ENCODE measurements at regions not wholly inside any gene's neighbourhood (a gene's known extent, or its start where the extent isn't known, plus 50 kb on each side); places are given as distances from the start of the nearest gene placed in this dataset.

- POLR2A ChIA-PET, result no interaction called here
- Histone ChIP-seq H2AFZ (ENCODE audit: low read depth) (no peak overlapping the region), H3K27me3 (ENCODE audit: insufficient read depth) (no peaks in the 10 kb centered on the region), H3K9me3 (peaks cover 19% of the 10 kb centered on the region; the same call in 1 of the 2 replicates), H3K27ac (ENCODE audit: low read depth in 2 of 2, low read length in 1 of 2) (no peak overlapping the region), H3K36me3 (replicated peaks in 1 of 2; ENCODE audit: control insufficient read depth in 1 of 2, insufficient read depth in 2 of 2, low read length in 1 of 2) (peaks cover 0 to 12% of the 10 kb centered on the region in 2 experiments), H3K79me2 (ENCODE audit: insufficient read depth) (peaks cover 6% of the 10 kb centered on the region; the same call in 1 of the 2 replicates), H3K4me3 (ENCODE audit: low read depth in 2 of 2, low read length in 1 of 2) (no peak overlapping the region), H3K4me1 (ENCODE audit: control insufficient read depth in 1 of 2, insufficient read depth in 2 of 2, low read depth in 1 of 2, low read length in 1 of 2) (no peaks in the 10 kb centered on the region; a peak in 1 of 4 replicates), H3F3A (replicated peaks; ENCODE audit: insufficient read depth) (peaks cover 5% of the 10 kb centered on the region), H3K9ac (no peak overlapping the region), H4K20me1 (ENCODE audit: insufficient read depth) (no peaks in the 10 kb centered on the region), H3K9me2 (no peaks in the 10 kb centered on the region), H3K4me2 (no peak overlapping the region)
- CTCF ChIA-PET, result no interaction called here
- TF ChIP-seq JUND (IDR thresholded peaks at IDR 0.05), result no peak
- no peak for TF ChIP-seq FOXJ3 (CRISPR knock-in tag; IDR thresholded peaks at IDR 0.05)
- no peak for TF ChIP-seq TCF12 (IDR thresholded peaks at IDR 0.05)
- TF ChIP-seq POLR2AphosphoS5 (IDR thresholded peaks at IDR 0.05; ENCODE audit: low read depth, low read length), result no peak
- no peak for TF ChIP-seq ELF1 (IDR thresholded peaks at IDR 0.05)
- TF ChIP-seq RAD21 (IDR thresholded peaks at IDR 0.05; ENCODE audit: low read length), result no peak
- TF ChIP-seq SIN3A (IDR thresholded peaks at IDR 0.05; ENCODE audit: borderline replicate concordance, low read depth, low read length), result no peak
- no peak for TF ChIP-seq CTCF (IDR thresholded peaks at IDR 0.05)
- TF ChIP-seq FOSL2 (IDR thresholded peaks at IDR 0.05; ENCODE audit: borderline replicate concordance, low read depth), result no peak
- no peak for TF ChIP-seq FOXM1 (IDR thresholded peaks at IDR 0.05; ENCODE audit: low read depth)
- TF ChIP-seq NRF1 (IDR thresholded peaks at IDR 0.05; ENCODE audit: low read depth, low read length), result no peak
- TF ChIP-seq YY1 (IDR thresholded peaks at IDR 0.05; ENCODE audit: low read depth), result no peak
- TF ChIP-seq USF2 (IDR thresholded peaks at IDR 0.05; ENCODE audit: borderline replicate concordance, low read depth, low read length), result no peak
- TF ChIP-seq GATA2 (CRISPR knock-in tag; IDR thresholded peaks at IDR 0.05), result no peak
- DNase-seq, result no peak
These were observed 686.2 kb downstream of the METTL15 start for GRCh38 chr11:28794405-28794804.

GRCh38 chr11:28793282-28793738, 685.1 kb downstream of the METTL15 start:
- Histone ChIP-seq H3K4me1 (ENCODE audit: control insufficient read depth in 1 of 2, insufficient read depth in 2 of 2, low read depth in 1 of 2, low read length in 1 of 2) (no peaks in the 10 kb centered on the region), H3K27ac (ENCODE audit: low read depth in 2 of 2, low read length in 1 of 2) (no peak overlapping the region), H3F3A (replicated peaks; ENCODE audit: insufficient read depth) (peaks cover 2% of the 10 kb centered on the region), H3K4me3 (ENCODE audit: low read depth in 2 of 2, low read length in 1 of 2) (no peak overlapping the region), H3K79me2 (ENCODE audit: insufficient read depth) (peaks cover 6% of the 10 kb centered on the region; the same call in 1 of the 2 replicates), H3K9me3 (peaks cover 19% of the 10 kb centered on the region; the same call in 1 of the 2 replicates), H3K9me2 (no peaks in the 10 kb centered on the region), H3K36me3 (replicated peaks in 1 of 2; ENCODE audit: control insufficient read depth in 1 of 2, insufficient read depth in 2 of 2, low read length in 1 of 2) (peaks cover 0 to 13% of the 10 kb centered on the region in 2 experiments), H3K4me2 (no peak overlapping the region), H4K20me1 (ENCODE audit: insufficient read depth) (no peaks in the 10 kb centered on the region), H3K27me3 (ENCODE audit: insufficient read depth) (no peaks in the 10 kb centered on the region), H2AFZ (ENCODE audit: low read depth) (no peak overlapping the region), H3K9ac (no peak overlapping the region)
- DNase-seq, result no peak
- ChIA-PET CTCF (no interaction called here), POLR2A (no interaction called here)
- 71% methylated on average over 3 of the region's 8 CpGs for WGBS (ENCODE audit: low lambda C conversion rate)
- TF ChIP-seq RXRA (IDR thresholded peaks at IDR 0.05; ENCODE audit: borderline replicate concordance, low read depth) (no peak), ZBTB33 (IDR thresholded peaks at IDR 0.05; ENCODE audit: borderline replicate concordance, low read depth) (no peak), TAF1 (IDR thresholded peaks at IDR 0.05; ENCODE audit: borderline replicate concordance, low read depth, low read length) (no peak), FOXM1 (IDR thresholded peaks at IDR 0.05; ENCODE audit: low read depth) (no peak), USF2 (IDR thresholded peaks at IDR 0.05; ENCODE audit: borderline replicate concordance, low read depth, low read length) (no peak), SIN3A (IDR thresholded peaks at IDR 0.05; ENCODE audit: borderline replicate concordance, low read depth, low read length) (no peak), USF1 (IDR thresholded peaks at IDR 0.05; ENCODE audit: borderline replicate concordance, low read depth) (no peak), MAX (IDR thresholded peaks at IDR 0.05; ENCODE audit: low read depth) (no peak), GABPA (IDR thresholded peaks at IDR 0.05; ENCODE audit: low read depth) (no peak), CTCF (IDR thresholded peaks at IDR 0.05) (no peak)
